GM12878 (cell line): ENCODE measurements at regions not wholly inside any gene's neighbourhood (a gene's known extent, or its start where the extent isn't known, plus 50 kb on each side); places are given as distances from the start of the nearest gene placed in this dataset.

Source experiments
- ATAC-seq: fragments of 200-7000 bp; cut with Tn5 transposase; 3 replicates; pipeline ENCODE4 v1.9.1; 2020; ENCODE audit warnings: mild to moderate bottlenecking, moderate library complexity
- BruUV-seq: library from RNA; stranded (reverse); fragments of 400-500 nt; replicated peaks from 2 replicates; lab custom pipeline; 2021; lab: Mats Ljungman, UMichigan
- CTCF ChIA-PET: fragments of 300-600 bp; sonication (Branson Sonifier 250); formaldehyde crosslinking; extraction: SDS; loops from one replicate; lab custom pipeline; 2021; ENCODE audit warnings: inconsistent platforms; lab: Yijun Ruan, JAX
- POLR2A ChIA-PET: fragments of 350-600 bp; formaldehyde crosslinking; extraction: SDS; loops from one replicate; lab custom pipeline; 2021; ENCODE audit warnings: inconsistent platforms; lab: Charles Lee
- RAD21 ChIA-PET: fragments of 300-600 bp; sonication (Branson Sonifier 250); formaldehyde crosslinking; loops from one replicate; lab custom pipeline; 2023; ENCODE audit warnings: antibody characterized with exemption; ENCODE audit not compliant: unreplicated experiment; lab: Charles Lee
- SMC1A ChIA-PET: fragments of 300-600 bp; sonication (Branson Sonifier 250); formaldehyde crosslinking; loops from one replicate; lab custom pipeline; 2023; ENCODE audit not compliant: unreplicated experiment, uncharacterized antibody; lab: Charles Lee
- DNase-seq: peaks from one replicate; pipeline ENCODE4 v3.0.0-alpha.2; 2011; ENCODE audit warnings: low read depth, low spot score
- FAIRE-seq: peaks from 3 replicates; lab custom pipeline; 2011; peaks lifted over from hg19 to GRCh38; lab: Jason Lieb, UNC
- H2AFZ ChIP-seq: 2 replicates; pipeline ENCODE4 v1.6.0; 2011; ENCODE audit warnings: low read depth, low read length, control low read depth; ENCODE audit not compliant: control insufficient read depth
- H3K27ac ChIP-seq: 2 replicates; pipeline ENCODE4 v1.5.1; 2011; ENCODE audit warnings: control low read depth; ENCODE audit not compliant: control insufficient read depth, insufficient read depth
- H3K27me3 ChIP-seq, 2 experiments: replicated peaks in 1 of 2; 2 replicates each; pipeline versions ENCODE4 v1.6.0 to v1.6.1; 2011; ENCODE audit warnings: low read length in 1 of 2; ENCODE audit not compliant: control insufficient read depth in 2 of 2, insufficient read depth in 2 of 2
- H3K36me3 ChIP-seq, 2 experiments: 2 replicates each; pipeline ENCODE4 v1.5.1; 2011; ENCODE audit warnings: low read length in 1 of 2; ENCODE audit not compliant: control insufficient read depth in 2 of 2, insufficient read depth in 2 of 2
- H3K4me1 ChIP-seq: 2 replicates; pipeline ENCODE4 v1.6.1; 2011; ENCODE audit warnings: mild to moderate bottlenecking, low read length, moderate library complexity, mixed read lengths; ENCODE audit not compliant: control insufficient read depth, insufficient read depth
- H3K4me2 ChIP-seq: 2 replicates; pipeline ENCODE4 v1.6.0; 2011; ENCODE audit warnings: control low read depth; ENCODE audit not compliant: control insufficient read depth, insufficient read depth
- H3K4me3 ChIP-seq: fragments of 200-600 bp; sonication (generic); 2 replicates; pipeline ENCODE4 v1.5.1; 2016
- H3K79me2 ChIP-seq: 2 replicates; pipeline ENCODE4 v1.6.0; 2011; ENCODE audit warnings: low read length; ENCODE audit not compliant: control insufficient read depth, insufficient read depth
- H3K9ac ChIP-seq: 2 replicates; pipeline ENCODE4 v1.8.0; 2011; ENCODE audit warnings: low read length, control low read depth, mixed read lengths; ENCODE audit not compliant: control insufficient read depth, insufficient read depth
- H3K9me3 ChIP-seq: replicated peaks from 3 replicates; pipeline ENCODE4 v1.5.1; 2011; ENCODE audit warnings: mild to moderate bottlenecking, low read length; ENCODE audit not compliant: control insufficient read depth, insufficient read depth
- H4K20me1 ChIP-seq: 2 replicates; pipeline ENCODE4 v1.6.0; 2011; ENCODE audit not compliant: control insufficient read depth, insufficient read depth
- CBX3 ChIP-seq: fragments of 200-600 bp; sonication (generic); IDR thresholded peaks from 2 replicates; pipeline ENCODE4 v1.6.1; 2016; ENCODE audit warnings: low read depth, borderline replicate concordance
- GABPA ChIP-seq: IDR thresholded peaks from 2 replicates; pipeline ENCODE4 v1.6.1; 2014; ENCODE audit warnings: antibody characterized with exemption, low read depth, mild to moderate bottlenecking, inconsistent platforms
- JUNB ChIP-seq: IDR thresholded peaks from 2 replicates; pipeline ENCODE4 v1.6.1; 2016; ENCODE audit warnings: antibody characterized with exemption, mild to moderate bottlenecking
- KLF5 ChIP-seq: fragments of 450-650 bp; IDR thresholded peaks from 2 replicates; pipeline ENCODE4 v1.6.1; 2014; ENCODE audit warnings: mild to moderate bottlenecking; ENCODE audit not compliant: partially characterized antibody
- LARP7 ChIP-seq: fragments of 450-650 bp; IDR thresholded peaks from 2 replicates; pipeline ENCODE4 v1.6.1; 2017; ENCODE audit warnings: mild to moderate bottlenecking
- MEF2B ChIP-seq: fragments of 450-650 bp; IDR thresholded peaks from 2 replicates; pipeline ENCODE4 v1.6.1; 2018; ENCODE audit warnings: mild to moderate bottlenecking, moderate library complexity; ENCODE audit not compliant: partially characterized antibody, poor library complexity, severe bottlenecking
- NR2C1 ChIP-seq: fragments of 450-650 bp; IDR thresholded peaks from 2 replicates; pipeline ENCODE4 v1.6.1; 2017; ENCODE audit warnings: antibody characterized with exemption, mild to moderate bottlenecking, moderate library complexity
- RAD51 ChIP-seq: fragments of 450-650 bp; IDR thresholded peaks from 2 replicates; pipeline ENCODE4 v1.6.1; 2016; ENCODE audit warnings: moderate library complexity, mild to moderate bottlenecking, inconsistent platforms
- RUNX3 ChIP-seq: IDR thresholded peaks from 2 replicates; pipeline ENCODE4 v1.6.1; 2012; ENCODE audit warnings: low read length, inconsistent platforms
- SREBF2 ChIP-seq: IDR thresholded peaks from 2 replicates; pipeline ENCODE4 v1.6.1; 2012; ENCODE audit warnings: mild to moderate bottlenecking, low read length
- SUPT20H ChIP-seq: IDR thresholded peaks from 2 replicates; pipeline ENCODE4 v1.6.1; 2011; ENCODE audit warnings: low read depth, mild to moderate bottlenecking, low read length, moderate library complexity, borderline replicate concordance; ENCODE audit not compliant: control insufficient read depth
- TCF12 ChIP-seq: IDR thresholded peaks from 2 replicates; pipeline ENCODE4 v1.6.1; 2011; ENCODE audit warnings: low read depth, mild to moderate bottlenecking, low read length
- ZNF217 ChIP-seq: fragments of 450-650 bp; IDR thresholded peaks from 2 replicates; pipeline ENCODE4 v1.6.1; 2017; ENCODE audit warnings: antibody characterized with exemption, mild to moderate bottlenecking
- ZNF274 ChIP-seq: IDR thresholded peaks from one replicate; pipeline ENCODE4 v1.8.0; 2011; ENCODE audit not compliant: insufficient read length, insufficient read depth
- ZZZ3 ChIP-seq: IDR thresholded peaks from 2 replicates; pipeline ENCODE4 v1.6.1; 2011; ENCODE audit warnings: low read depth; ENCODE audit not compliant: control insufficient read depth, insufficient read length
- WGBS: methylation state at CpG from one replicate; pipeline ENCODE4 v1.1.6; 2016; ENCODE audit warnings: low lambda C conversion rate; ENCODE audit not compliant: insufficient replicate concordance, insufficient coverage; ENCODE audit errors: missing lambda C conversion rate; 5-methylcytosine and 5-hydroxymethylcytosine counted together
- in situ Hi-C: fragments of 300-500 bp; cut with MboI; formaldehyde crosslinking; loops from 9 replicates; pipeline ENCODE4 v1.14.3; 2018; ENCODE audit warnings: mixed read lengths
- intact Hi-C: fragments of 100-400 bp; cut with micrococcal nuclease; formaldehyde crosslinking; loops from one replicate; pipeline ENCODE4 v1.14.2; 2022; ENCODE audit not compliant: unreplicated experiment
- TF ChIP-seq, protein P1 (sequence below): IDR thresholded peaks from 2 replicates; pipeline ENCODE4 v1.6.1; 2012; ENCODE audit warnings: low read depth, low read length, improper control_type of control experiment

DNA sequence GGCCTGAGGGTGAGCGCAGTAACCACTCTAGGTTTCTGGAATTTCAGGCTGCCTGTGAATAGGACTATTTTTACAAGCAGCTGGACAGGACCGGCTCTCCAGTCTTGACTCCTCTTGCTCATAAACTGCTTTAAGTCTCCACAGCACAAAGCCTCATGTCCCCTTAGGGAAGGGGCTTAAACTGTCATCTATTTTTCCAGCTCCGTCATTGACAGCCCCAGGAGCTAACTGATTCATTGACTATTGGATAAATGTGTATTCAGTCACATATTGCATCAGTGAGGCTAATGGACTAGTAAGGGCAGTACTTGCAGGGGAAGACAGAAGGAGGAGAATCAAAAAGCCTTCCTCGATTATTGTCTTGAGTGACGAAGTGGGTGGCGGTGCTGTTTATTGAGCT, 719.4 kb upstream of the ADAMTS16 start:
- no peaks in the 10 kb centered on the region for H3K27me3 ChIP-seq
- ChIA-PET SMC1A (no interaction called here), CTCF (no interaction called here), RAD21 (no interaction called here), POLR2A (no interaction called here)
- TF ChIP-seq NR2C1: no peak
- TF ChIP-seq GABPA: no peak
- no peak for TF ChIP-seq JUNB
- TF ChIP-seq SUPT20H: no peak
- TF ChIP-seq RAD51: no peak
- no peak for TF ChIP-seq RUNX3
- no peak for TF ChIP-seq ZNF217
- no peak for TF ChIP-seq MEF2B
- TF ChIP-seq ZNF274: no peak
- no peak for TF ChIP-seq ZZZ3
- no peak for TF ChIP-seq TCF12
- TF ChIP-seq, protein P1, sequence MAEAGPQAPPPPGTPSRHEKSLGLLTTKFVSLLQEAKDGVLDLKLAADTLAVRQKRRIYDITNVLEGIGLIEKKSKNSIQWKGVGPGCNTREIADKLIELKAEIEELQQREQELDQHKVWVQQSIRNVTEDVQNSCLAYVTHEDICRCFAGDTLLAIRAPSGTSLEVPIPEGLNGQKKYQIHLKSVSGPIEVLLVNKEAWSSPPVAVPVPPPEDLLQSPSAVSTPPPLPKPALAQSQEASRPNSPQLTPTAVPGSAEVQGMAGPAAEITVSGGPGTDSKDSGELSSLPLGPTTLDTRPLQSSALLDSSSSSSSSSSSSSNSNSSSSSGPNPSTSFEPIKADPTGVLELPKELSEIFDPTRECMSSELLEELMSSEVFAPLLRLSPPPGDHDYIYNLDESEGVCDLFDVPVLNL: no peak
- TF ChIP-seq KLF5: no peak
- no peak for TF ChIP-seq LARP7
- no peak for TF ChIP-seq CBX3
- no peak for TF ChIP-seq SREBF2
- H3K27ac ChIP-seq: no peak overlapping the region
- H3K79me2 ChIP-seq: no peaks in the 10 kb centered on the region
- no peak overlapping the region for H2AFZ ChIP-seq
- no peak for FAIRE-seq
- in situ Hi-C loops (no loop called here), intact Hi-C loops (no loop called here)
- no peak for DNase-seq
- no peaks in the 10 kb centered on the region for H4K20me1 ChIP-seq
- no peak overlapping the region for H3K9ac ChIP-seq
- H3K4me2 ChIP-seq: no peak overlapping the region
- BruUV-seq: no TSS peak
- no peak overlapping the region for H3K4me3 ChIP-seq
- H3K36me3 ChIP-seq: no peaks in the 10 kb centered on the region
- no peak for ATAC-seq
- WGBS: 37% methylated on average over 5 of the region's 6 CpGs
- H3K9me3 ChIP-seq: no peaks in the 10 kb centered on the region
- no peaks in the 10 kb centered on the region for H3K4me1 ChIP-seq
